Thyroid gland (tissue), 4 donors: ENCODE measurements at regions not wholly inside any gene's neighbourhood (a gene's known extent, or its start where the extent isn't known, plus 50 kb on each side); places are given as distances from the start of the nearest gene placed in this dataset.

Experiments
- DNase-seq, 2 donors: peaks; one replicate each; pipeline ENCODE4 v3.0.0-alpha.2; 2019
- H3K27ac ChIP-seq, 3 donors: fragments of 200-600 bp; sonication (generic); 1 replicate in 2 of 3; 2 replicates in 1 of 3; pipeline ENCODE4 v1.5.1; 2016 to 2019; ENCODE audit warnings: mild to moderate bottlenecking in 1 of 3, moderate library complexity in 1 of 3
- H3K27me3 ChIP-seq: fragments of 200-600 bp; sonication (generic); one replicate; pipeline ENCODE4 v1.5.1; 2019
- H3K36me3 ChIP-seq, 2 donors: fragments of 200-600 bp; sonication (generic); one replicate each; pipeline ENCODE4 v1.5.1; 2016 to 2019
- H3K4me1 ChIP-seq, 2 donors: fragments of 200-600 bp; sonication (generic); one replicate each; pipeline ENCODE4 v1.5.1; 2017 to 2019
- H3K4me3 ChIP-seq, 3 donors: fragments of 200-600 bp; sonication (generic); replicated peaks in 1 of 3; 1 replicate in 2 of 3; 2 replicates in 1 of 3; pipeline ENCODE4 v1.5.1; 2016; ENCODE audit warnings: mild to moderate bottlenecking in 1 of 3
- H3K9me3 ChIP-seq: fragments of 200-600 bp; sonication (generic); one replicate; pipeline ENCODE4 v1.5.1; 2017
- CTCF ChIP-seq, 6 experiments: fragments of 200-600 bp in 3 of 6; fragments of 450-650 bp in 3 of 6; sonication (generic) in 3 of 6; IDR thresholded peaks; one replicate each; pipeline ENCODE4 v1.5.1; 2016 to 2019; ENCODE audit warnings: antibody characterized with exemption in 6 of 6, mild to moderate bottlenecking in 2 of 6, inconsistent platforms in 1 of 6, moderate library complexity in 1 of 6
- POLR2A ChIP-seq, 2 donors: fragments of 450-650 bp; IDR thresholded peaks; one replicate each; pipeline ENCODE4 v1.6.1; 2017; ENCODE audit warnings: antibody characterized with exemption in 2 of 2, mild to moderate bottlenecking in 2 of 2, moderate library complexity in 1 of 2
- WGBS, 2 donors: methylation state at CpG; one replicate each; pipeline ENCODE4 v1.1.5; 2017; 5-methylcytosine and 5-hydroxymethylcytosine counted together
- intact Hi-C: fragments of 100-400 bp; cut with DNase I; formaldehyde crosslinking; loops from one replicate; pipeline ENCODE4 v1.15.1; 2023

DNA sequence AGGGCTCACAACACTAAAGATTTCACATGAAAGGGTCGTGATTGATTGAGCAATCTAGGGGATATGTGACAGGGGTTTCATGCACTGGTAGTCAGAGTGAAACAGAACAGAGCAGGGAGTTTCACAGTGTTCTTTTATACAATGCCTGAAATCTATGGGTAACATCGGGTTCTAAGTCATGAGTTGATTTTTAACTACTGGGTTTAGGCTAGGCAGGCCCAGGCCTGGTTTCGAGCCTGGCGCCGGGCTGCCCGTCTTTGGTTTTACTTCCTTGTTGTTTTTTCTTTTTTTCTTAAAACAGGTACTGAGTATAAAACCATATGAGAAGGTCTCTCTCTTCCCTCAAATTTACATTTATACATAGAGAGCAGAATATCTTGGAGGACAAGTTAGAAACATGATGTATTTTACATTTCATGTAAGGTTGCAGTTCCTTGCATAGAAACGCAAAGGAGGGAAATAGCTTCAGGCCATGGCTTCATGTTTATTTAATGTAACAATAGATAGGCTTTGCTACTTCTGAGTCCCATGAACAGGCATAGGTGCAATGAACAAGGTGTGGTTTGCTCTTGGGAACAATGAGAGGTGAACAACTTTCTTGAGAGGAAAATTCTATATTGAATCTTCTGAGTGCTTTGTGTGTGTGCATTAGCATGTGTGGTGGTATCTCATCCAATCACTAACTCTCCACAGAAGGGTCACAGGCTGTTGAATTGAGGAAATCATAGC is 128.9 kb upstream of the RXFP2 start:
- 84 to 89% methylated on average over 7 of the region's 7 CpGs for whole genome bisulfite sequencing, 2 donors
- TF ChIP-seq CTCF (IDR thresholded peaks at IDR 0.05) = no peak
- no peak for TF ChIP-seq POLR2A (IDR thresholded peaks at IDR 0.05)
- Histone ChIP-seq H3K9me3 (no peaks in the 10 kb centered on the region), H3K36me3 (no peaks in the 10 kb centered on the region), H3K4me1 (no peaks in the 10 kb centered on the region), H3K27me3 (no peaks in the 10 kb centered on the region), H3K27ac (no peak overlapping the region), H3K4me3 (no peak overlapping the region)
- intact Hi-C loops = no loop called here
- DNase-seq = no peak

GRCh38 chr13:31611214-31611613 is 128.1 kb upstream of the RXFP2 start:
- H3K36me3 ChIP-seq = no peaks in the 10 kb centered on the region
- 88% methylated on average over 3 of the region's 3 CpGs for WGBS, 2 donors
- TF ChIP-seq CTCF (IDR thresholded peaks at IDR 0.05) = no peak
- no peak for TF ChIP-seq POLR2A (IDR thresholded peaks at IDR 0.05)

DNA sequence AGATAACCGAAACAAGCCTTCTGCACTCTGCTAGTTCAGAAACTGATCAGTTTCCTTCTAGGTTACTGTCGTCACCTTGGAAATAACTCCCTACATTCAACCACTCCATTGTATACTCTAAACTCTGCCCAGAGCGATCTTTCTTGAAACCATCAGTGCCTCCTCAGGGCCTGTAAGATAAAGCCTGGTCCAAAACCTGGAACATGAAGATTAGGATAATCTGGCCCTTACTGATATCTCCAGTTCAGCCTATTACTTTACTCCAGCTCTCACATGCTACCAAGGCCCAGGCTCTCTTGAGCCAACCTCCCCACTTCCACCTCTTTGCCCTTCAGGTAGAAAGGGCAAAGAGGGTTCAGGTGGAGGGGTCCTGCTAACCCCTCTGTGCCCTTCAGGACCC is 125.3 kb upstream of the RXFP2 start:
- intact Hi-C loops = no loop called here
- Histone ChIP-seq H3K27ac (no peak overlapping the region), H3K27me3 (no peaks in the 10 kb centered on the region), H3K4me3 (no peak overlapping the region), H3K4me1 (no peaks in the 10 kb centered on the region), H3K9me3 (no peaks in the 10 kb centered on the region), H3K36me3 (no peaks in the 10 kb centered on the region)
- TF ChIP-seq CTCF (IDR thresholded peaks at IDR 0.05) (no peak), POLR2A (IDR thresholded peaks at IDR 0.05) (no peak)
- no peak for DNase-seq
- 91 to 95% methylated on average over 3 of the region's 3 CpGs for WGBS, 2 donors

More at GRCh38 chr13:31611214-31611613, 128.1 kb upstream of the RXFP2 start:
- intact Hi-C loops = no loop called here
- Histone ChIP-seq H3K9me3 (no peaks in the 10 kb centered on the region), H3K27me3 (no peaks in the 10 kb centered on the region), H3K27ac (no peak overlapping the region), H3K4me3 (no peak overlapping the region), H3K4me1 (no peaks in the 10 kb centered on the region)
- DNase-seq = no peak

GRCh38 chr13:31614704-31615103 is 124.6 kb upstream of the RXFP2 start:
- intact Hi-C loops = no loop called here
- Histone ChIP-seq H3K27me3 (no peaks in the 10 kb centered on the region), H3K36me3 (no peaks in the 10 kb centered on the region), H3K4me3 (no peak overlapping the region), H3K9me3 (no peaks in the 10 kb centered on the region), H3K27ac (no peak overlapping the region), H3K4me1 (no peaks in the 10 kb centered on the region)
- TF ChIP-seq CTCF (IDR thresholded peaks at IDR 0.05) (no peak), POLR2A (IDR thresholded peaks at IDR 0.05) (no peak)
- no peak for DNase-seq
- WGBS, 2 donors = 92 to 100% methylated on average over 1 of the region's 1 CpG

DNA sequence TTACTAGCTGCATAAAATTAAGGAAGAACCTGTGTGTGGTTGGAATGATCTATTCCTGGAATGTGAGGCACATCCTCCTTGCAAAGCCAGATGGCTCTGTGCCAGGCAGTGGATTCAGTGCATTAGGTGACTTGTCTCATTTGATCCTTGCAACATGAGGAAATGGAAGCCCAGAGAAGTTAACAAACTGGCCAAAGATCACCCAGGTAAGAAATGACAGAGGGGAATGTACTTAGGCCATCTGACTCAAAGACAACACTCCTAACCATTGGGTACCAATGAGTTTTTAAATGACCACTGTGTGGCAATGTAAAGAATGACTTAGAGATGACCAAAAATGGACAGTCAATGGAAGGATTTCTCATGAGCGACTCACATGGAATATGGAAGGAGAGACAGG is 114.2 kb upstream of the RXFP2 start:
- TF ChIP-seq CTCF (IDR thresholded peaks at IDR 0.05) (no peak), POLR2A (IDR thresholded peaks at IDR 0.05) (no peak)
- Histone ChIP-seq H3K27me3 (no peaks in the 10 kb centered on the region), H3K9me3 (no peaks in the 10 kb centered on the region), H3K4me1 (no peaks in the 10 kb centered on the region), H3K4me3 (no peak overlapping the region), H3K27ac (no peak overlapping the region), H3K36me3 (no peaks in the 10 kb centered on the region)
- intact Hi-C loops = no loop called here
- WGBS, 2 donors = 89 to 100% methylated on average over 1 of the region's 1 CpG
- no peak for DNase-seq
